ENCODE measurements at regions not wholly inside any gene's neighbourhood (a gene's known extent, or its start where the extent isn't known, plus 50 kb on each side); places are given as distances from the start of the nearest gene placed in this dataset.

- no peak for TF ChIP-seq GATAD2A (IDR thresholded peaks at IDR 0.05)
- TF ChIP-seq ZNF174 (CRISPR knock-in tag; IDR thresholded peaks at IDR 0.05): no peak
- TF ChIP-seq ZNF780A (CRISPR knock-in tag; IDR thresholded peaks at IDR 0.05): no peak
- no peak for TF ChIP-seq SMAD1 (IDR thresholded peaks at IDR 0.05; ENCODE audit: low read depth, low read length, partially characterized antibody)
- no peak for TF ChIP-seq ETV5 (CRISPR knock-in tag; IDR thresholded peaks at IDR 0.05; ENCODE audit: low read depth)
- no peak for TF ChIP-seq ZBTB5 (IDR thresholded peaks at IDR 0.05)
- TF ChIP-seq, protein P1, sequence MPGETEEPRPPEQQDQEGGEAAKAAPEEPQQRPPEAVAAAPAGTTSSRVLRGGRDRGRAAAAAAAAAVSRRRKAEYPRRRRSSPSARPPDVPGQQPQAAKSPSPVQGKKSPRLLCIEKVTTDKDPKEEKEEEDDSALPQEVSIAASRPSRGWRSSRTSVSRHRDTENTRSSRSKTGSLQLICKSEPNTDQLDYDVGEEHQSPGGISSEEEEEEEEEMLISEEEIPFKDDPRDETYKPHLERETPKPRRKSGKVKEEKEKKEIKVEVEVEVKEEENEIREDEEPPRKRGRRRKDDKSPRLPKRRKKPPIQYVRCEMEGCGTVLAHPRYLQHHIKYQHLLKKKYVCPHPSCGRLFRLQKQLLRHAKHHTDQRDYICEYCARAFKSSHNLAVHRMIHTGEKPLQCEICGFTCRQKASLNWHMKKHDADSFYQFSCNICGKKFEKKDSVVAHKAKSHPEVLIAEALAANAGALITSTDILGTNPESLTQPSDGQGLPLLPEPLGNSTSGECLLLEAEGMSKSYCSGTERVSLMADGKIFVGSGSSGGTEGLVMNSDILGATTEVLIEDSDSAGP (CRISPR knock-in tag; IDR thresholded peaks at IDR 0.05): no peak
- TF ChIP-seq, protein P2, sequence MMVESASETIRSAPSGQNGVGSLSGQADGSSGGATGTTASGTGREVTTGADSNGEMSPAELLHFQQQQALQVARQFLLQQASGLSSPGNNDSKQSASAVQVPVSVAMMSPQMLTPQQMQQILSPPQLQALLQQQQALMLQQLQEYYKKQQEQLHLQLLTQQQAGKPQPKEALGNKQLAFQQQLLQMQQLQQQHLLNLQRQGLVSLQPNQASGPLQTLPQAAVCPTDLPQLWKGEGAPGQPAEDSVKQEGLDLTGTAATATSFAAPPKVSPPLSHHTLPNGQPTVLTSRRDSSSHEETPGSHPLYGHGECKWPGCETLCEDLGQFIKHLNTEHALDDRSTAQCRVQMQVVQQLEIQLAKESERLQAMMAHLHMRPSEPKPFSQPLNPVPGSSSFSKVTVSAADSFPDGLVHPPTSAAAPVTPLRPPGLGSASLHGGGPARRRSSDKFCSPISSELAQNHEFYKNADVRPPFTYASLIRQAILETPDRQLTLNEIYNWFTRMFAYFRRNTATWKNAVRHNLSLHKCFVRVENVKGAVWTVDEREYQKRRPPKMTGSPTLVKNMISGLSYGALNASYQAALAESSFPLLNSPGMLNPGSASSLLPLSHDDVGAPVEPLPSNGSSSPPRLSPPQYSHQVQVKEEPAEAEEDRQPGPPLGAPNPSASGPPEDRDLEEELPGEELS (CRISPR knock-in tag; IDR thresholded peaks at IDR 0.05; ENCODE audit: borderline replicate concordance): no peak
- no peak for TF ChIP-seq ZNF77 (CRISPR knock-in tag; IDR thresholded peaks at IDR 0.05)
- TF ChIP-seq ELF4 (CRISPR knock-in tag; IDR thresholded peaks at IDR 0.05): no peak
- no peak for TF ChIP-seq ZNF12 (CRISPR knock-in tag; IDR thresholded peaks at IDR 0.05)
- TF ChIP-seq GATAD2B (IDR thresholded peaks at IDR 0.05; ENCODE audit: borderline replicate concordance): no peak
- no peak for TF ChIP-seq HDGF (IDR thresholded peaks at IDR 0.05)
- no peak for TF ChIP-seq TAL1 (IDR thresholded peaks at IDR 0.05)
- no peak for TF ChIP-seq CCAR2 (IDR thresholded peaks at IDR 0.05; ENCODE audit: low read depth, low read length)
- TF ChIP-seq MTA1 (IDR thresholded peaks at IDR 0.05; ENCODE audit: borderline replicate concordance): no peak
- H3K27ac ChIP-seq (ENCODE audit: extremely low read depth, low read depth, low read length): no peak overlapping the region
- H3K9me3 ChIP-seq (replicated peaks; ENCODE audit: control insufficient read depth, insufficient read depth, low read depth, low read length): no peaks in the 10 kb centered on the region
- no peaks in the 10 kb centered on the region for H3K79me2 ChIP-seq (ENCODE audit: control insufficient read depth, insufficient read depth, low read length)
- ChIA-PET POLR2A (interaction anchor here (0.6 kb wide), 1 partner anchor 815 kb away, joined by 3 read pairs; no protein-coding TSS in a partner anchor), CTCF (ENCODE audit: low intra/inter-chr PET ratio) (no interaction called here)
- H3K4me2 ChIP-seq (ENCODE audit: insufficient read depth, low read length): no peak overlapping the region
- no peak for ATAC-seq
- H3K9me1 ChIP-seq (ENCODE audit: control insufficient read depth, insufficient read depth, low read length): no peaks in the 10 kb centered on the region
- intact Hi-C loops (cut with micrococcal nuclease): no loop called here
- H3K36me3 ChIP-seq (ENCODE audit: control insufficient read depth, insufficient read depth, low read length): no peaks in the 10 kb centered on the region
- H3K4me1 ChIP-seq (replicated peaks in 1 of 2; ENCODE audit: control insufficient read depth in 2 of 2, insufficient read depth in 2 of 2, low read length in 2 of 2): no peaks in the 10 kb centered on the region
- FAIRE-seq: no peak
- no peak overlapping the region for H3K4me3 ChIP-seq
- no peaks in the 10 kb centered on the region for H3K27me3 ChIP-seq (ENCODE audit: control insufficient read depth in 2 of 2, insufficient read depth in 2 of 2, low read length in 2 of 2)
- 2% methylated on average over 7 of the region's 7 CpGs for WGBS (ENCODE audit: insufficient coverage, low coverage, missing lambda C conversion rate)
- no peaks in the 10 kb centered on the region for H4K20me1 ChIP-seq (replicated peaks; ENCODE audit: control insufficient read depth, insufficient read depth, low read length)
- H2AFZ ChIP-seq (ENCODE audit: low read depth, low read length): no peak overlapping the region
- DNase-seq (ENCODE audit: extremely low read depth in 1 of 4, low spot score in 3 of 4): no peak
- H3K9ac ChIP-seq (ENCODE audit: insufficient read depth in 1 of 2, low read depth in 2 of 2, low read length in 2 of 2): no peak overlapping the region
- BruUV-seq (replicated peaks): no TSS peak
- in situ Hi-C loops (cut with MboI): no loop called here
Observed at GRCh38 chr9:85258236-85258635, 483.5 kb downstream of the AGTPBP1 start.
